GM06990 (cell line): ENCODE measurements at regions not wholly inside any gene's neighbourhood (a gene's known extent, or its start where the extent isn't known, plus 50 kb on each side); places are given as distances from the start of the nearest gene placed in this dataset.

Source experiments
- DNase-seq: peaks from one replicate; pipeline ENCODE4 v3.0.0-alpha.2; 2011; ENCODE audit not compliant: insufficient read length; ENCODE audit errors: extremely low read depth
- H3K27me3 ChIP-seq: replicated peaks from 2 replicates; pipeline ENCODE4 v1.6.0; 2011; ENCODE audit warnings: low read length; ENCODE audit not compliant: control insufficient read depth, insufficient read depth
- H3K36me3 ChIP-seq: 2 replicates; pipeline ENCODE4 v1.5.1; 2011; ENCODE audit warnings: low read length; ENCODE audit not compliant: control insufficient read depth, insufficient read depth
- H3K4me3 ChIP-seq: replicated peaks from 2 replicates; pipeline ENCODE4 v1.5.1; 2011; ENCODE audit warnings: low read depth, mild to moderate bottlenecking, control low read depth, low read length
- CTCF ChIP-seq: IDR thresholded peaks from 2 replicates; pipeline ENCODE4 v1.5.1; 2011; ENCODE audit warnings: low read length, control low read depth, mild to moderate bottlenecking, inconsistent platforms; ENCODE audit not compliant: insufficient read depth, poor library complexity, severe bottlenecking

- no peak overlapping the region for H3K4me3 ChIP-seq
- no peaks in the 10 kb centered on the region for H3K36me3 ChIP-seq
- H3K27me3 ChIP-seq = no peaks in the 10 kb centered on the region; the same call in 1 of the 2 replicates
- no peak for DNase-seq
- no peak for TF ChIP-seq CTCF
Observed at GRCh38 chr20:52722926-52723688, 249.1 kb upstream of the TSHZ2 start.

GRCh38 chr20:52708137-52708536, 264.0 kb upstream of the TSHZ2 start:
- DNase-seq = no peak
- Histone ChIP-seq H3K4me3 (no peak overlapping the region), H3K27me3 (no peaks in the 10 kb centered on the region), H3K36me3 (no peaks in the 10 kb centered on the region)
- TF ChIP-seq CTCF = no peak

- Histone ChIP-seq H3K4me3 (no peak overlapping the region), H3K36me3 (no peaks in the 10 kb centered on the region), H3K27me3 (no peaks in the 10 kb centered on the region)
- no peak for DNase-seq
- no peak for TF ChIP-seq CTCF
Observed at GRCh38 chr20:52704553-52704952, 267.6 kb upstream of the TSHZ2 start.

GRCh38 chr20:52688345-52688744, 283.8 kb upstream of the TSHZ2 start:
- TF ChIP-seq CTCF = no peak
- no peak overlapping the region for H3K4me3 ChIP-seq
- H3K36me3 ChIP-seq = no peaks in the 10 kb centered on the region
- no peaks in the 10 kb centered on the region for H3K27me3 ChIP-seq
- DNase-seq = no peak

- Histone ChIP-seq H3K36me3 (no peaks in the 10 kb centered on the region), H3K27me3 (no peaks in the 10 kb centered on the region), H3K4me3 (no peak overlapping the region)
- DNase-seq = no peak
- TF ChIP-seq CTCF = no peak
Observed at GRCh38 chr20:52684905-52685304, 287.3 kb upstream of the TSHZ2 start.
